HG02610 (cell line): ENCODE measurements at regions not wholly inside any gene's neighbourhood (a gene's known extent, or its start where the extent isn't known, plus 50 kb on each side); places are given as distances from the start of the nearest gene placed in this dataset.

ENCODE experiments used
- ATAC-seq: cut with Tn5 transposase; IDR thresholded peaks from one replicate; pipeline ENCODE4 v1.9.1; 2021; ENCODE audit warnings: mild to moderate bottlenecking, moderate library complexity; ENCODE audit not compliant: unreplicated experiment

DNA sequence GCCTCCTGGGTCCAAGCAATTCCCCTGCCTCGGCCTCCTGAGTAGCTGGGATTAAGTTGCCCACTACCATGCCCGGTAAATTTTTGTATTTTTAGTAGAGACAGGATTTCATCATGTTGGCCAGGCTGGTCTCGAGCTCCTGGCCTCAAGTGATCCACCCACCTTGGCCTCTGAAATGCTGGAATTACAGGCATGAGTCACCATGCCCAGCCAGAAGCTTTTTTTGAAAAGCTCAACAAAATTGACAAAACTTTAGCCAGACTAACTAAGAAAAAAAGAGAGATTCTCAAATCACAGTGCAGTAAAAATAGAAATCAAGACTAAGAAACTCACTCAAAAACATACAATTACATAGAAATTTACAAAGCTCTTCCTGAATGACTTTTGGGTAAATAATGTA is 420.6 kb downstream of the COL12A1 start:
- no peak for ATAC-seq

- no peak for ATAC-seq
These were observed 423.5 kb downstream of the COL12A1 start for GRCh38 chr6:74782346-74782745.

DNA sequence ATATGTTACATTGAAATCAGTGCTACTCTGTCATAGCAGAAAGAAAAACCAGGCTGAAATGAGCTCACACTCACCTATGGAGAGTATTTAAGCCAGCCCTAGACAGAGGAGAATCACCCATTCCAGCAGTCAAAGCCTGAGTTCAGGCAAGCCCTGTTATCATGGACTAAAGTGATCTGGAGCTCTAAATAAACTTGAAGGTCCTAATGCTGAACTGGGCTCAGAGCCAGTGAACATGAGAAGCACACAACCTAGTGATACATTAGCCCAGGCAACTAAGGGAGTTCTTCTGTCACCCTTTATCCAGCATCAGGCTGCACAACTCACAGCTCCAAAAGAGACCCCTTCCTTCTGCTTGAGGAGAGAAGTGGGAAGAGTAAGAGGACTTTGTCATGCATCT is 425.0 kb downstream of the COL12A1 start:
- no peak for ATAC-seq

DNA sequence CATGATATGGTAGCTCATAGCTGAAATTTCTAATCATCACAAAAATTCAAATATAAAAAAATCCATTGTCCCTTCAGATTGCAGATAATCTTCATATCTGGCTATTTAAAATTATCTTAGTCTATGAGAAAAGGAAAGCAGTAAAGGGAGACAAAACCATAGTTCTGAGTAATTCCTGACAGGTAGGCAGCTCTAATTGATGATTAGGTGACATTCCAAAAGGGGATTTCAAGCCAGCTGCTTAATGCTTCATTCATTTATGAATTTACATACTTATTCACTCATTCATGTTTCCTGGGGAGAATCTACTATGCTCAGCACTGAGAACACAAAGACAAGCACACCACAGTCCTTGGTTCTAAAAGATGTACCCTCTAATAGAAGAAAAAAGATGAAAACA is 437.1 kb downstream of the COL12A1 start:
- ATAC-seq, result no peak

DNA sequence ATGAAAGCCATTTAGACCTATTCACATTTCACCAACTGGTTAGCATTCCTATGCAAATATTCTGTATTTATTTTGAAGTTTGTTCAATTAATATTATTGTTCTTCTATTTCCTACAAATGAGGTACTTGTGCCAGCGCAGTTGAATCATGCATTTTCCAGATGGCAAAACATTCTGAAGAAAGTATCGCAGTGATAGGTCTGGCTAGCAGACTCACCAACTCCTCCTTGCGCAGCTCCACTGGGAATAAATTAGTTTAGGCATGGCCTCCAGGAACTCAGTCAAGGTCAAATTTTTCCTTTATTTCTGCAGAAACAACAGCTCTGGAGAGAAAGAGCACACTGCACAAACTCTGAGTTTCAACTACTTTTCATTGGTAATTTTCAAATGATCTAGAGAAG is 437.7 kb downstream of the COL12A1 start:
- no peak for ATAC-seq

DNA sequence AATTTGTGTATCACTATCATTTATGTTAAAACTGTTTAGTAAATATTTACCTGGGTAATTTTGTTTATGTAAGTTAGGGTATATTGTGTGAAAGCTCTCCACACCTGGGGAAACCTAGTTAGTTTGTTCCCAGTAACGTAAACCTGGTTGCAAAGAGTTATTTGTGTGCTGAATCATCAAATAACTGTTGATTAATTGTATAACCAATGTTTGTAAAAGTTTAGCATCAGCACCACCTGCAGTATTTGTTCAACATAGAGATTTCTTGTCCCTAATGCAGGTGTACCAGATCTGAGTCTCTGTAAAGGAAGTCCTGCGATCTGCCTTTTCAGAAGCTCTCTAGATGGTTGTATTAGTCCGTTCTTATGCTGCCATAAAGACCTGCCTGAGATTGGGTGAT is 440.4 kb downstream of the COL12A1 start:
- ATAC-seq, result no peak

DNA sequence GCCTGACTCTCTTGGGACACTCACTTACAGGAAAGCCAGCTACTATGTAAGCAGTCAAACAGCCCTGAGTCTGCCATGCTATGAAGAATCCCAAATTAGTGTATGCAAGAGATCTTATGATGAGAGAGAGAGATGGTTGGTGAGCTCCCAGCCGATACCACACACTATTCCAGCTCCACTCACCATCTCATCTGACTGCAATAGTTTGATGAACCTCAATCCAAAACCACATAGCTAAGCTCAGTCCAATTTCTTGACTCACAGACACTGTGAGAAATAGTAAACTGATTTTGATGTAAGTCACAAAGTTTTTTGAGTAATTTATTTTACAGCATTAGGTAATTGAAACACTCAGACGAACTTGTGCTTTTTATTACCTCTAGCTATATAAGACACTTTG is 441.4 kb downstream of the COL12A1 start:
- ATAC-seq, result no peak

GRCh38 chr6:74762841-74763240 is 443.0 kb downstream of the COL12A1 start:
- ATAC-seq, result no peak

- ATAC-seq, result no peak
These were observed 448.0 kb downstream of the COL12A1 start for GRCh38 chr6:74757813-74758212.

- no peak for ATAC-seq
These were observed 448.9 kb downstream of the COL12A1 start for GRCh38 chr6:74756923-74757322.

- ATAC-seq, result no peak
These were observed 450.1 kb downstream of the COL12A1 start for GRCh38 chr6:74755778-74756177.

DNA sequence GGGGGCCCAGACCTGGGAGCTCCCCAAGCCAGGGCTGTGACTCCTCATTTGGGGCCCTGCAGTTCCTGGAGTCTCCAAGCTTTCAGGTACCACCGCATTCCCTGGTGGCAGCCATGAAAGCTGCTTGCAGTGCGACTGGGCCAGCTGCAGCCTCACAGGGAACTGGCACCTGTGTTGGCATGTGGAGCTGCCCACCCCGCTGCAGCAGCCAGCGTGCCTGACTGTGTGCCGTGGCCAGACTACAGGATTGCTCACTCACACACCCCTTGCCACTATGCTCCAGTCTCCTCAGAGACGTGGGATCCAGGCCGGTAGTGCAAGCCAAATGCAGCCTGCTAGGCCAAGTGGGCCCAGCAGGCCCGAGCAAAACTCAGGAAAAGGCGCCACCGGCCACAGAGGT is 450.7 kb downstream of the COL12A1 start:
- no peak for ATAC-seq

- no peak for ATAC-seq
These were observed 451.8 kb downstream of the COL12A1 start for GRCh38 chr6:74753883-74754600.

DNA sequence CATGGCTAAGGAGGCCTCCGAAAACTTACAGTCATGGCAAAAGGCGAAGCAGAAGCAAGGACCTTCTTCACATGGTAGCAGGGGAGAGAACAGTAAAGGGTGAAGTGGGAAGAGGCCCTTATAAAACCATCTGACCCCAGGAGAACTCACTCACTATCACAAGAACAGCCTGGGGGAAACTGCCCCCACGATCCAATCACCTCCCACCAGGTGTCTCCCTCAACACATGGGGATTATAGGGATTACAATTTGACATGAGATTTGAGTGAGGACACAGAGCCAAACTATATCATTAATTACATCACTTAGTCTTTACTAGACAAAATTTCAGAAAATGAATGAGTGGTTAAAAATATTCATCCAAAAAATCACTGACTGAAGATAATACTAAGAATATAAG is 453.6 kb downstream of the COL12A1 start:
- ATAC-seq, result no peak

DNA sequence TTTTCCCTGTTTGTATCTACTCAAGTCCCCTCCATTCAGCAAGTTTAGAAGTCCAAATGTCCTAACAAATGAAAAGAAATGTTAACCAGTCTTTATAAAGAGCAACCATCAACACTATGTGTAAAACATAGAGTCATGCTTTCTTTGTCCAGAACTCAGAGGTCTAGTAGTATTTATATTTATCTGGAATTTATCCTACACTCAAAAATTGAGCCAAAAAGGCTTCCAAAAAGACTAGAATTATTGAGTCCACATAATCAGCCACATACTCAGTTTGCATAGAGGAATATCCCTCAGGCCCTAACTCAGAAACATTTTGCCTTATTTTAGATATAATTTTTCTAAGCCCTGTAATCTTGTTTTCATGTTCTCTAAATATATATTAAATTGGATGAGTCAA is 455.0 kb downstream of the COL12A1 start:
- no peak for ATAC-seq

DNA sequence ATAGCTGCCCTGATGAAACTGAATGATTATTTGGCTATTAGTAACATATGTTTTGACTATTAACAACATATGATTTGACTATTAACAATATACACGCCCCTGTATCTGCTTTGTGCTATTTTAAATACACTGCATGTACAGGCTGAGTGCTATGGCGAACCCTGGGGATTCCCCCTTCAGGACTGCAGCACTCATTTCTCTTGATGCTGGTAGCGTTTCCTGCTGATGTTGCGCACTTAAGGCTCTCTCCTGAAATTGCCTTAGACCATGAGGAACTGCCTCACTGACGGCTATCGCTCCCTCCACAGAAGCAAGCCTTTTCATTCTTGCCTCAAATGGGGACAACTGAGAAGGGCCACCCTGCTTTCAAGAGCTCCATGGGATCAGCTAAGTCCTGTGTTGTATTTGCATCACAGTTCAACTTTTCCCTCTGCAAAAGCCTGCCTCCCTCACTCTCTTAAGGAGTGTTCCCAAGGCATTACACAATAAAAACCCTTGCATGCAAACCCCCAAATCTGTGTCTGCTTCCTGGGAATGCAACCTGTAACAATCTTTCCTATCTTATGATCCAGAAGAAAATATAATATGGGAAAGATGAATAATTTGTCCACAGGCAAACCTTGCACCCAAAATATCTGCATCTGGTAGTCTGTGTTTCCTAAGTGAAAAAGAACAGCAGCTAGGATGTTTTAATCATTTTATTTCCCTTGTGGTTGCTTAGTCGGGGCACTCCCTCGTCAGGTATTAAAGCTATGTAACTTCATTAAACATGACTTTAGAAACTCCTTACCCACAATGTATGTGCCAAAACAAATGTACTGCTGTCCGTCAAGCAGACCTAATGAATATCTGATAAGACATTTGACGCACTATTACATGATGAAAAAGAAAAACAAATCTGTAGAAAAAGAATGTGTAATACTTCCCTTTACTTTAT is 456.4 kb downstream of the COL12A1 start:
- peak; percentile 81 for ATAC-seq

- no peak for ATAC-seq
These were observed 460.2 kb downstream of the COL12A1 start for GRCh38 chr6:74745670-74746069.

DNA sequence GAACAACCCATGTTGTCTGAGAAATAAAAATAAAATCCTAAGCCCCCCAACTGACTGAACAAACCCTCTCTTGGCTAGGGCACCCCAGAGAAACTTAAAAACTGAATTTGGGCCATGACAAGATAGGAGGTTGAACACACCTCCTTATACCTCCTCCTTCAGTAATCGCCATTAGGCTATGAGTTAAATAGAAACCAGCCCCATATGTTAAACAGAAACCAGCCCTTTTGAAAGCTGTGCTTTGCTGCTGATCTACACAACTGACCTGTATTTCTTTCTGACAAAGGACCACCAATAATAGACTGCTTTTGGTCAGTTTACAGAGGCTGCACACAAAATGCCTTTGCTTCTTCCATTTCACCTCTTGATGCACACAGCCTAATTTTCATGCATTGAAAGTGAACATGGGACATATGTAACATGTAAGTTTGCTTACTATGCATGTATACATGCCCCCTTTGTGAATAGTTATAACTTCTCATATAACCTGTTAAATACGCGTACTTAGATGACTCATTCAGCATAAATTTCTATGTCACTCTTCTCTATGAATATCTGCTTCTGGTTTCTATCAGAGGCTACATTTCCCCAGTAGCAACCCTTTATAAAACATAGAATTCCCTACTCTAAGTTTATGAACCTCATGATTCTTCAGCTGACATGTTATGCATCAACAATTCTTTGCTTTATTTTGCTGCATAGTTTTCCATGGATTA is 462.9 kb downstream of the COL12A1 start:
- peak; percentile 56 for ATAC-seq

- ATAC-seq, result no peak
These were observed 464.2 kb downstream of the COL12A1 start for GRCh38 chr6:74741646-74742045.

DNA sequence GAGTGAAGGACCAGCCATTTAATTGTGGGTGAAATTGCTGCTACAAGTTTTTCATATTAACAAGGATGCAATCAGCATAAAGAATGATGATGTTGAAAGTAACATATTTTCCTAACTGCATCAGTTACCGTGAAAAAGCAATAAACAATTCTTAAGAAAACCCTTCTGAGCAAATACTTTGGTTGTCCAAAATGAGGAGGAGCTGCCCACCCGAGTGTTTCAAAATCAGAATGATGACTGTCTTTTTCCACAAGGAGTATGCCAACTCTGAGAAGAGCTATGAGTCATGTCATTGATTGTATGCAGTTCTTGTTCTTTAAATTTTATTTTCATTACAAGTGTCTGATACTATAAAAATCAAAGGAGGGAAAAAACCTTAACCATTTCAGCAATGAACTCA is 470.5 kb downstream of the COL12A1 start:
- no peak for ATAC-seq

DNA sequence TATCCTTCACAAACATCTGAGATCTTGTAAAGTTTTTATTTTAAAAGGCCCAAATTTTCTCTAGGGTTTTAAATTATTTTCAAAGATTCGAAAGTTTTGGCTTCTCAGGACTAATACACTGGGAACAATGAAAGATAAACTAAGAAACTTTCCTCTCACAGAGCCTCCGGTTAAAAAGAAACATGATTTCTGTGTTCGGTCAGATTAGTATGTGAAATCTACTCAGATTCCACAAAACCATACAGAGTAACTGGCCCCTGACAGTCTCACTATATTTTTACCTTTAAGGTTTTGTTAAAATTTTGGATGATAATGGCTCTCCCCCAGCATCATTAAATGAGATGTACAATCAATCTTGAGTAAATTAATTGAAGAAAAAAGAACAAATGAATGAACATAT is 471.0 kb downstream of the COL12A1 start:
- no peak for ATAC-seq
